HK-2 (cell line): ENCODE measurements at regions not wholly inside any gene's neighbourhood (a gene's known extent, or its start where the extent isn't known, plus 50 kb on each side); places are given as distances from the start of the nearest gene placed in this dataset.
"Not testable (repeated sequence)": the region's sequence is repeated elsewhere in the genome, so short reads cannot be mapped to it uniquely, and the experiment has no call there.

Experiments
- DNase-seq: peaks from one replicate; pipeline ENCODE4 v3.0.0-alpha.2; 2018; ENCODE audit not compliant: unreplicated experiment

DNA sequence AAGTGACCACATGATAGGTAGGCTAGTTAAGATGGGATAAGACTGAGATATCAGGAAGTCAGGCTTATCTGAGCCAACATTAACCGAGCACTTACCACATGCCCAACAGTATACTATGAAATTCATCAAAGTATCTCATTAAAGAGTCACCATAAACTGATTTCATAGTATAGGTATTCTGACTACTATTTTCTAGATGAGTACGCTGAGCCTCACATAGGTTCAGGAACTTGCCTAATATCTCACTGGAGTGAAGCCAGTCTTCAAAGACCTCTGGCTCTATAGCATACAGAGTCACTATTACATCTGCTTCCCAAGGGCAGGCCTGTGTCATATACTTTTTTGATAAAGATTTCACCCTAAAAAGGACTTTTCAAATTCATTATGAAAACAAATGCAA is 115.6 kb upstream of the NGF start:
- DNase-seq, result no peak

DNA sequence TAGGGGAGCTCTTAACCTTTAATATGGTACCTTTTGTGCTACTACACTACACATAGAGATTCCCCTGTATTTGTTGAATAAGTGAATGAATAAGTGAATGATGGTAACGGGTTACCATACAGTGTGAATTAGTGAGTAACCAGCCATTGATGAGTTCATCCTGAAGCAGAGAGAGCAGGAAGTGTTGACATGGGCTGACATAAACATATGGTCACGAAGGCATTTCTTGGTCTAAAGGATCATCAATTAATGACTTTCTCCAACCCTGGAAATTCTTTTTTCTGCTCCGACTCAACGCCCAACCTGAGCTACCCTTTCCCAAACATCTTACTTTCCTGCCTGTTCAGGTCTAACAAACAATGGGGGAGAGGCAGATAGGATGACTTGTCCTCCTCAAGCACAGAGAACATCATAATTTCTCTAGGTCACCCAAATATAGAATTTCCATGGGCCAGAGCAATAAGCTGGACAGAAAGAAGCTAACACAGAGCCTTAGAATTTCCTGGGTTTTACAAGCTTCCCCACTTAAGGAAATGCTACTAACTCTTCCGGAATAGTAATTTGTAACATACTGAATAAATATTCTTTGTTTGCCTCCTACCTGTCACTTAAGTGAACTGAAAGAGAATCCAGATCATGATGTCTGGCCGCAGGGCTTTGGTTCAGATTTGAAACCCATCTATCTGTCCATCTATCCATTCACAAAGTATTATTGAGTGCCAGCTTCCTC is 114.7 kb upstream of the NGF start:
- no peak for DNase-seq

- DNase-seq, result no peak
Measured at GRCh38 chr1:115450501-115451040, 112.5 kb upstream of the NGF start.

DNA sequence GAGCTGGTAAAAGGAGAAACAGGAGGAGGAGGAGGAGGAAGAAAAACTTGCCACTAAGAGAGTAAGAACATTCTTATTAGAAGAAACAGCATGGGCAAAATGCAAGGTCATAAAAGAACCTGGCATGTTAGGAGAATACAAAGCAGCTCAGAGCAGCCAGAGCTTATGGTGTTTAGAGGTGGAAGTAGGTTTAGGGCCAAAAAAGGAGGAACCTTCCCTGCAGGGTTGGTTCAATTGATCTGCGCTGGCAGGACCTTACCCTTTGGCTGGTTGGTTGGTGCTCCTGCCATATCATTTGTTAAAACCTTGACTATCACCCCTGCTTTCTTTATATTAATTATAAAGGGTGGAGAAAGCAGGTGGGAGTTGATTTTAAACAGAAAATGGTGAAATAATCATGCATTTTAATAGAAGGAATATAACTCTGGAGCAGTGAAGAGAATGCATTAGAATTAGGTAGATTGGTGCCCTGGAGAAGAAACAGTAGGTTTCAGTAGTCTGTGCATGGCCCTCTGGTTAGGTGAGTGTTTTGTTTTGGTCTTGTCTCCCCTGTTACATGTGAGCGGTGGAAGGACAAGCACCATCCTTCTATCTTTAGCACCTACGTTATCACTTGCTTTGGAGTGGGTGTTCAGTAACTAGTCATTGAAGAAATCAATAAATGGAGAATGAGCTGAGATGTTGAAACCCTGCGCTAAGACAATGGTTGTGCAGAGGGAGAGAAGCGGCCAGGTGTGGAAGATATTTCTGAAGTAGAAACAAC is 110.4 kb upstream of the NGF start:
- no peak for DNase-seq

DNA sequence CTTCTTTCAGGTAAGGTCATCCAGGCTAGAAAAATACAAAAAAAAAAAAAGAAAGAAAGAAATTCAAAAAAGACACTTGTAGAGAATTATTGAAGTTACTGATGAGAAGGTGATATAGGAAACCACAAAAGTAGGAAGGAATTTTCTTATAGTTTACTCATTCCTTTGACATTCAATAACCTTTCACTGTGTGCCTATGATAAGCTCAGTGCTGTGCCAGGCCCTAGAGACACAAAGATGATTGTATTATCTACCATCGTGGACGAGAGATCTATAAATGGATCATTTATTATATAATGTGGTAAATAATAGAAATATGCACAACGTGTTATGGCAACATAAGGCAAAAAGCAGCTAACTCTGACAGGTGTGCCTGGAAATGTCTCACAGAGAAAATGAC is 109.6 kb upstream of the NGF start:
- DNase-seq, result no peak

GRCh38 chr1:115445090-115445489 is 107.0 kb upstream of the NGF start:
- DNase-seq, result no peak

GRCh38 chr1:115440733-115441132 is 102.7 kb upstream of the NGF start:
- DNase-seq, result no peak

DNA sequence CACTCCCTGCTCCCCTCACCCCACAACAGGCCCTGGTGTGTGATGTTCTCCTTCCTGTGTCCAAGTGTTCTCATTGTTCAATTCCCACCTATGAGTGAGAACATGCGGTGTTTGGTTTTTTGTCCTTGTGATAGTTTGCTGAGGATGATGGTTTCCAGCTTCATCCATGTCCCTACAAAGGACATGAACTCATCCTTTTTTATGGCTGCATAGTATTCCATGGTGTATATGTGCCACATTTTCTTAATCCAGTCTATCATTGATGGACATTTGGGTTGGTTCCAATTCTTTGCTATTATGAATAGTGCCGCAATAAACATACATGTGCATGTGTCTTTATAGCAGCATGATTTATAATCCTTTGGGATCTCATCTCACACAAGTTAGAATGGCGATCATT is 101.5 kb upstream of the NGF start:
- DNase-seq, result not testable (repeated sequence)

- no peak for DNase-seq
Measured at GRCh38 chr1:115437196-115437595, 99.1 kb upstream of the NGF start.

- DNase-seq, result no peak
Measured at GRCh38 chr1:115436596-115436995, 98.5 kb upstream of the NGF start.

DNA sequence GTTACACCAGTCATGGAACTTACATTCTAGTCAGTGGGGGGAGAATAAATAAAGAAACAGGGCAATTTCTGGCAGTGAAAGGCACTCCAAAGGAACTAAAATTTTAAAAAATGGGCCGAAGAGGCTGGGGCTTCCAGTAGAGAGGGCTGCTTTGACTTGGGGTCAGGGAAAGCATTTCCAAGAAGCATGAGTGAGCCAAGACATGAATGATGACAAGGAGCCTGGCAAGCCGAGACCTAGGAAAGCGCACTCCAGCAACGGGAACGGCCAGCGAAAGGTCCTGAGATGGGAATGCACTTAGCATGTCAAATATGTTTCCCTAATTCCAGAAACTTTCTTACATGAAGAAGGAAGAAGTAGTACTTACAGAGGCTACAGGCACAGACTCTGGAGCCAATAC is 95.4 kb upstream of the NGF start:
- DNase-seq, result no peak

DNA sequence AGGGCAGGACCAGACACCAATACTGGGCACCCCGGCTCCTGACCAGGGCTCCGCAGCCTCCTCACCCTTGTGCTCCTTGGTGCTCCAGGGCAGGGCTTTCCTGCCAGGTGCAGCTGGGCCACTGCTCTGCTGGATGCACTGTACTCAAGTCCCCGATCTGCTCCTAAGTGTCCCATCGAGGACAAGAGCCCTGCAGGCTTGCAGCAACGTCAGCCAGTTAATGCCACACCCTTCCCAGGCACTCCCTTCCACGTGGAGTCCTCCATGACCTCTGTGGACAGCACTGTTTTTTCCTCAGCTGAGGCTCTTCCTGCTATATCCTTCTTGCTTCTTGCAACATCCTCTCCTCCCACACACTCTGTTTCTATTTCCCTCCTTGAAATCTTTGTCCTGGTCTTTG is 94.0 kb upstream of the NGF start:
- no peak for DNase-seq

- DNase-seq, result peak; percentile 67
Measured at GRCh38 chr1:115430441-115431158, 92.6 kb upstream of the NGF start.

DNA sequence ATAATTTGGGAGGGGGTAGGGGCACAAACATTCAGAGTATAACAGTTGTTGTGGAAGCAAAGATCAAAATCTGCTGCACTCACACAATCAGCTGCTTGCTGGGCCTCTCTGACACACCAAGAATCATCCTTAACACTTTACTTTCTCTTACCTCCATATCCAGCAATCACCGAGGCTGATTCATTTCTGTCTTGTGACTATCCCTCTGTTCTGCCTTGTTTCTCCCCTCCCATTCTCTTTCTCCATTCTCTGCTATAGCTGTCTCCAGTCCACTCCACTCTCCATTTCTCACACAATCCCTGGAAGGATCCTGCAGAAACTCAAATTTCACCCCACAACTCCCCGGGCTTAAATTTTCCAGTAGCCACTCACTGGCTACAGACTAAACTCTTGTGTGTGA is 91.8 kb upstream of the NGF start:
- peak; percentile 24 for DNase-seq

- peak; percentile 34 for DNase-seq
Measured at GRCh38 chr1:115429241-115429640, 91.2 kb upstream of the NGF start.

- DNase-seq, result peak; percentile 28
Measured at GRCh38 chr1:115428676-115429075, 90.6 kb upstream of the NGF start.

- DNase-seq, result no peak
Measured at GRCh38 chr1:115428256-115428655, 90.2 kb upstream of the NGF start.

DNA sequence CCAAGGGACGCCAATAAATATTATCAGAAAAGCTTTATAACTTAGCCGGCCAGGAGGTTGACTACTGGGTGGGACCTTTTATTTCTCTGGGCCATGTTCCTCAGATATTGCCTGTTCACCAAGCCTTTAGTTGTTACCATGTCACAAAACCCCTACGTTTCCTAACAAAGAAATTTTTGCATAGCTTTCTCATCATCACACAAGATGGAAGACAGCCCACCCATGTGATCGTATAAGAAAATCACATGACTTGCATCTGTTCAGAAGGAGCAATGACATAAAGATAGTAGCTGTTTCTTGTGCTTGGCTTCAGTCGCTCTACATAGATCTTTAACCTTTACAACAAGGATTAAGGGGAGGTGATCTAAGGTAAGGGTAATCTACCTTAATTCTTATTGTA is 88.9 kb upstream of the NGF start:
- no peak for DNase-seq

DNA sequence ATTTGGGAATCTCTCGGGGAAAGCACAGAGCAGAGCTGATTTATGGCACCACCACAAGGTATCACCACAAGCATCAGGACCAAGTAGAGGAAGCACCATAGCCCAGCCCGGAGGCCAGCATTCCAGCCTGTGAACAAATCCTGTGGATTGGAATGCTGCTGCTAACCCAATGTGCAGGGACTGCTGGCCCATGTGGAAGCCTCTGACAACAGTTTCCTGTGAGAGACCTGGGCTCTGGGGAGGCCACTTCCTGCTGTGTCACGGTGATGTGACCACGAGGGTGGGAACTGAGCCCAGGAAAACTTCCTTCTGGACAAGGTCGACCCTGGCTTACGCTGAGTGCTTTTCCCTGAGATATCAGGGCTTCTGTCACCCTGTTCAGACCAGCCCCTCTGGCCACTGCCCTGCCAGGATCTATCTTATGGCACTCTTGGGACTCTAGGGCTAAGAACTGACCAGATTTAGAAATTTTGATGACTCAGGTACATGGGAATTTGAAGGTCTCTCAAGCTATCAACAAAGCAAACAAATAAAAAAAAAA is 88.3 kb upstream of the NGF start:
- DNase-seq, result peak; percentile 79

- no peak for DNase-seq
Measured at GRCh38 chr1:115425442-115425841, 87.4 kb upstream of the NGF start.

DNA sequence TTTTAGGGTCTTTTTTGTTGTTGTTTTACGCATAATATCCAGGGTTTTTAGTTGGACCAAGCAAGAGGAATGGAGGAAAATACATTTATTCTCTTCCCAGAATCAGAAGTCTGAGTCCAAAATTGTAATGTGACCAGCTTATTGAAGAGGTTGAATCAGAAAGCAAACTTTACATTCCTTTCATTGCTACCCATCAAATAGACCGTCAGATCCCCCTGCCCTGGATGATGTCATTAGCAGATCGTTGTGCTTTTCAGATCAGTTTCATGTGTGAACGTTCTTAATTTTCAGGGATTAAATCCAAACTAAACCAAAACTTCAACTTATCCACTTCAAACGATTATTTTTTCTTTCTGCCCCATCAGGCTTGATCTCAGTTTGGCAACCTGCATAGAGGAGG is 85.7 kb upstream of the NGF start:
- DNase-seq, result no peak

GRCh38 chr1:115419571-115419970 is 81.5 kb upstream of the NGF start:
- no peak for DNase-seq
